ENCODE measurements at regions not wholly inside any gene's neighbourhood (a gene's known extent, or its start where the extent isn't known, plus 50 kb on each side); places are given as distances from the start of the nearest gene placed in this dataset.
"Not testable (repeated sequence)": the region's sequence is repeated elsewhere in the genome, so short reads cannot be mapped to it uniquely, and the experiment has no call there.

GRCh38 chr7:8881916-8882315 lies 448.5 kb downstream of the NXPH1 start:
- peaks cover 6% of the 10 kb centered on the region for H3K4me1 Mint-ChIP-seq
- ATAC-seq (no peak; the same call in 1 of the 2 replicates), DNase-seq (ENCODE audit: low spot score) (no peak)
- no peaks in the 10 kb centered on the region for H3K27me3 Mint-ChIP-seq (ENCODE audit: low read depth)
- ChIA-PET CTCF (no interaction called here), POLR2A (no interaction called here)
- TF ChIP-seq NR3C1 (CRISPR knock-in tag; conservative IDR thresholded peaks at IDR 0.05; ENCODE audit: low read depth) (no peak), ZBTB43 (CRISPR knock-in tag; IDR thresholded peaks at IDR 0.05) (no peak)
- peaks cover 12% of the 10 kb centered on the region for H3K9me3 Mint-ChIP-seq
- H3K27ac Mint-ChIP-seq, result no peak overlapping the region
- peaks cover 4% of the 10 kb centered on the region; the same call in 1 of the 2 replicates for H3K36me3 Mint-ChIP-seq
- H3K4me3 Mint-ChIP-seq, result no peak overlapping the region

- TF ChIP-seq ZNF219 (CRISPR knock-in tag; IDR thresholded peaks at IDR 0.05; ENCODE audit: borderline replicate concordance) (no peak), ESRRA (CRISPR knock-in tag; IDR thresholded peaks at IDR 0.05; ENCODE audit: borderline replicate concordance) (no peak), GABPB1 (CRISPR knock-in tag; IDR thresholded peaks at IDR 0.05) (no peak), NFATC4 (CRISPR knock-in tag; IDR thresholded peaks at IDR 0.05) (no peak), MXD4 (CRISPR knock-in tag; IDR thresholded peaks at IDR 0.05; ENCODE audit: borderline replicate concordance) (no peak), NR3C1 (CRISPR knock-in tag; conservative IDR thresholded peaks at IDR 0.05; ENCODE audit: low read depth) (no peak), ZNF423 (CRISPR knock-in tag; IDR thresholded peaks at IDR 0.05) (no peak), ZNF512 (CRISPR knock-in tag; IDR thresholded peaks at IDR 0.05; ENCODE audit: borderline replicate concordance) (no peak), GRHL2 (CRISPR knock-in tag; IDR thresholded peaks at IDR 0.05; ENCODE audit: insufficient replicate concordance, severe bottlenecking) (no peak), E2F4 (CRISPR knock-in tag; IDR thresholded peaks at IDR 0.05; ENCODE audit: borderline replicate concordance, low read depth) (no peak)
- H3K36me3 Mint-ChIP-seq, result peaks cover 4% of the 10 kb centered on the region; the same call in 1 of the 2 replicates
- DNase-seq (ENCODE audit: low spot score), result no peak
- ChIA-PET POLR2A (no interaction called here), CTCF (no interaction called here)
- H3K27ac Mint-ChIP-seq, result no peak overlapping the region
- H3K4me3 Mint-ChIP-seq, result no peak overlapping the region
- peaks cover 16% of the 10 kb centered on the region for H3K9me3 Mint-ChIP-seq
- peak; percentile 46; the same call in 1 of the 2 replicates for ATAC-seq
- H3K4me1 Mint-ChIP-seq, result peaks cover 6% of the 10 kb centered on the region
- H3K27me3 Mint-ChIP-seq (ENCODE audit: low read depth), result no peaks in the 10 kb centered on the region
Observed at GRCh38 chr7:8885480-8886000, 452.1 kb downstream of the NXPH1 start.

- ATAC-seq; H3K4me3 Mint-ChIP-seq; H3K27ac Mint-ChIP-seq; POLR2A ChIA-PET; DNase-seq (ENCODE audit: low spot score); H3K27me3 Mint-ChIP-seq (ENCODE audit: low read depth); H3K9me3 Mint-ChIP-seq; CTCF ChIA-PET: not testable (repeated sequence)
- Mint-ChIP-seq H3K36me3 (peaks cover 13% of the 10 kb centered on the region), H3K4me1 (peaks cover 15% of the 10 kb centered on the region)
Observed at GRCh38 chr7:8890346-8890745, 456.9 kb downstream of the NXPH1 start.

DNA sequence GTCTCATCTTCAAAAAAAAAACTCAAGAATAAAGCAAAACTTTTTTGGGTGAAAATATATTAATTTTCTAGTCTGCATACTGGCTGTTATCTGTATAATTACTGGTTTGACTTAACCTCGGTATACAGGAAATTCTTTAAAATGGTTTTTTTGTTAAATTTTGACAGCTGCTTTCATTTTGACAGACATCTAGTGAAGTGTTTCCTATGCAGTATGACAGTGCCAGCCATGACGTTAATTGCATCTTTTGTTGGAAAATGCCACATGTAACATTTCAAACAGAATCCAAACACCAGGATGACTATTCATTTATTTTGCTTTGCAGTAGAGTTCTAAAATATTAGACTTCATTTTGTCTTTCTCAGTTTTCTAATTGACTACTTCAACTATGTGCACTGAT lies 460.4 kb downstream of the NXPH1 start:
- Mint-ChIP-seq H3K27me3 (ENCODE audit: low read depth) (no peaks in the 10 kb centered on the region), H3K9me3 (peaks cover 8% of the 10 kb centered on the region), H3K4me3 (no peak overlapping the region), H3K36me3 (peaks cover 13% of the 10 kb centered on the region), H3K27ac (no peak overlapping the region), H3K4me1 (peaks cover 15% of the 10 kb centered on the region)
- POLR2A ChIA-PET, result no interaction called here
- ATAC-seq, result no peak
- CTCF ChIA-PET, result no interaction called here
- no peak for DNase-seq (ENCODE audit: low spot score)
- no peak for TF ChIP-seq ZNF532 (CRISPR knock-in tag; IDR thresholded peaks at IDR 0.05; ENCODE audit: borderline replicate concordance)
- no peak for TF ChIP-seq CTCF (IDR thresholded peaks at IDR 0.05)
- TF ChIP-seq ZNF396 (CRISPR knock-in tag; IDR thresholded peaks at IDR 0.05; ENCODE audit: borderline replicate concordance), result no peak
- no peak for TF ChIP-seq AR (CRISPR knock-in tag; IDR thresholded peaks at IDR 0.05)

All from WTC11 (cell line).